ENCODE measurements at regions not wholly inside any gene's neighbourhood (a gene's known extent, or its start where the extent isn't known, plus 50 kb on each side); places are given as distances from the start of the nearest gene placed in this dataset.

DNA sequence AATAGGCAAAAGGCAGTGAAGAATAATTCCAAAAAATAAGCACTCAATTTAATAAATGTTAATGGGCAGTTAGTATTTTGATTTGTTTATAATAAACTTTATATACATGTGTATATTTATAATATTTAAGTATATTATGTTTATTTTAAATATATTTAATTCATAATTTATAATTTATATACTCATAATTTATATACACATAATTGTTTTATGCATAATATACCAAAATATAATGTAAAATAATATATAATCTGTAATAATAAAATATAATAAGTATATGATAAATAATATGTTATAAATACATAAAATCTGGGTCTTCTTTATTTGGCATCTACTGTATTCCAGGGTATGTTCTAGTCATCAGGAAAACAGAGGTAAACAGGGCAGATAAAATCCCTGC, 100.2 kb upstream of the ARID2 start:
- no peaks in the 10 kb centered on the region for H3K9me3 ChIP-seq (ENCODE audit: control insufficient read depth, low read length)
- DNase-seq (ENCODE audit: low read depth) = no peak
- H3K4me1 ChIP-seq (ENCODE audit: control insufficient read depth, insufficient read depth, low read length) = no peaks in the 10 kb centered on the region
- H3K4me3 ChIP-seq (ENCODE audit: low read length) = no peak overlapping the region
- H3K9ac ChIP-seq (ENCODE audit: low read length) = no peak overlapping the region
- no peaks in the 10 kb centered on the region for H3K27me3 ChIP-seq (replicated peaks; ENCODE audit: control insufficient read depth, insufficient read depth, low read length)
- no peaks in the 10 kb centered on the region for H3K36me3 ChIP-seq (ENCODE audit: control insufficient read depth, insufficient read depth, low read length, severe bottlenecking)

DNA sequence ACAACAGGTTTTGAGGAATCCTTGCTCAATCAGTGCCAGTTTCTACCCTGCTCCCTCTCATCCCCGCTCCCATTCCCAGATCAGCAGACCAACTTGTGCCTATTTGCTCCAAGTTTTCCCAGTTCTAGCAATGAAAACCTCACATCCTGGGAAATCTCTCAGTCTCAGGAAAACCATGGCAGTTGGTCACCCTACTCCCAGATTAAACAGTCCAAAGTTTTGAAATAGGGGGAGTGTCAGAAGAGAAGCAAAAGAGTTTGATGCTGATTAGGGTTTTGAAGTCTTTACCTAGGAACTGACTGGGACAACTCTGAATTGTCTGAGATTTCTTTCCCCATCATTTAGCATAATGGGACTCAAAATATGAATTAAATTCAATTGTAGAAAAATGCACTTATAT, 95.8 kb upstream of the ARID2 start:
- no peak for DNase-seq (ENCODE audit: low read depth)
- Histone ChIP-seq H3K36me3 (ENCODE audit: control insufficient read depth, insufficient read depth, low read length, severe bottlenecking) (no peaks in the 10 kb centered on the region), H3K4me3 (ENCODE audit: low read length) (no peak overlapping the region), H3K27me3 (replicated peaks; ENCODE audit: control insufficient read depth, insufficient read depth, low read length) (no peaks in the 10 kb centered on the region), H3K9me3 (ENCODE audit: control insufficient read depth, low read length) (no peaks in the 10 kb centered on the region), H3K4me1 (ENCODE audit: control insufficient read depth, insufficient read depth, low read length) (no peaks in the 10 kb centered on the region), H3K9ac (ENCODE audit: low read length) (no peak overlapping the region)

DNA sequence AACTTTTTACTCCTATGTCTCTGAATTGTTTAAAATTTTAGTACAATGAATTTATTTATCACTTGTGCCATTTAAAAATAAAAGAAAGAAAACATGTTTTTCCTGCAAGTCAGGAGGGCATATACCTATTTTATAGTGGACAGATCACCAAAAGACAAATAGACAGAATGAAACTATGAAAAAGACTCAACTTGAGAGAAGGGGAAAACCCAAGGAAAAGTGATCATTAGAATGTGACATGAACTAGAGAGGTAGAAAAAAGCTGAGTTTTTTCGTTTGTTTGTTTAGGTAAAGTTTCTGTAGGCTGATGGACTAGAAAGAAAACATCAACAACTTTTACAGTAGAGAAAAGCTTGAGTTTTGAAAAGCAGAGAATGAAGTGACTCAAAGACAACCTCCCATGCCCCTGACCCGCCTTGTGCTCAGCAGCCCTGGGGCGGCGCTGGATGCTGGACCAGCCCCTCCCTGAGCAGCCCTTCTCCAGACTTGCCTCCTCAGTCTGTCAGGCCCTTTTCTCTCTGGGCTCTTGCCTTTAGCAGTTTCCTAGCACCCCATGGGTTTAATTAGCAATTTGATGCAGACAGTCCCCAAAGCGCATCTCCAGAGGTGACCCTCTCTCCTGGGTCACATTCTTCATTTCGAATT, 95.1 kb upstream of the ARID2 start:
- Histone ChIP-seq H3K4me1 (ENCODE audit: control insufficient read depth, insufficient read depth, low read length) (no peaks in the 10 kb centered on the region), H3K4me3 (ENCODE audit: low read length) (no peak overlapping the region), H3K36me3 (ENCODE audit: control insufficient read depth, insufficient read depth, low read length, severe bottlenecking) (no peaks in the 10 kb centered on the region), H3K27me3 (replicated peaks; ENCODE audit: control insufficient read depth, insufficient read depth, low read length) (no peaks in the 10 kb centered on the region), H3K9ac (ENCODE audit: low read length) (no peak overlapping the region), H3K9me3 (ENCODE audit: control insufficient read depth, low read length) (no peaks in the 10 kb centered on the region)
- no peak for DNase-seq (ENCODE audit: low read depth)

DNA sequence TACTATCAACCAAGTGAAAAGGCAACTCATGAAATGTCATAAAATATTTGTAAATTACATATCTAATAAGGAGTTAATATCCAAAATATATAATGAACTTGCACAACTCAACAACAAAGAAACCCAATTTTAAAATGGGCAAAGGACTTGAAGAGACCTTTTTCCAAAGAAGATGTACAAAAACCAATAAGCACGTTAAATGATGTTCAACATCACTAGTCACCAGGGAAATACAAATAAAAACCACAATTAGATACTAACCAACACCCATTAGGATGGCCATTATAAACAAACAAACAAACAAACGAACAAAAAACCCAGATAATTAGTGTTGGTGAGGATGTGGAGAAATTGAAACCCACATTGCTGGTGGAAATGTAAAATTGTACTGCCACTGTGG, 92.3 kb upstream of the ARID2 start:
- H3K9ac ChIP-seq (ENCODE audit: low read length) = no peak overlapping the region
- no peaks in the 10 kb centered on the region for H3K27me3 ChIP-seq (replicated peaks; ENCODE audit: control insufficient read depth, insufficient read depth, low read length)
- DNase-seq (ENCODE audit: low read depth) = no peak
- no peak overlapping the region for H3K4me3 ChIP-seq (ENCODE audit: low read length)
- no peaks in the 10 kb centered on the region for H3K4me1 ChIP-seq (ENCODE audit: control insufficient read depth, insufficient read depth, low read length)
- no peaks in the 10 kb centered on the region for H3K9me3 ChIP-seq (ENCODE audit: control insufficient read depth, low read length)
- H3K36me3 ChIP-seq (ENCODE audit: control insufficient read depth, insufficient read depth, low read length, severe bottlenecking) = no peaks in the 10 kb centered on the region

DNA sequence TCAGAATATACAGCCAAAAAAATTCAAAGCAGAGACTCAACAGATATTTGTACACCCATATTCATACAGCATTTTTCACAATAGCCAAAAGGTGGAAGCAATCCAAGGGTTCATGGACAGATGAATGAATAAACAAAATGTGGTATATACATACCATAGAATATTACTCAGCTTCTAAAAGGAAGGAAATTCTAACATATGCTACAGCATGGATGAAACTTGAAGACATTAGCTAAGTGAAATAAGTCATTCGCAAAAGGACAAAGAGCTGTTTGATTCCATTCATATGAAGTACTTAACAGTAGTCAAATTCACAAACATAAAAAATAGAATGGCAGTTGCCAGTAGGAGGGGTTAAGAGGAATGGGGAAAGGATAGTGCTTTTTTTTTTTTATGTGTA, 91.8 kb upstream of the ARID2 start:
- Histone ChIP-seq H3K9me3 (ENCODE audit: control insufficient read depth, low read length) (no peaks in the 10 kb centered on the region), H3K36me3 (ENCODE audit: control insufficient read depth, insufficient read depth, low read length, severe bottlenecking) (no peaks in the 10 kb centered on the region)
- DNase-seq (ENCODE audit: low read depth) = peak; percentile 80

DNA sequence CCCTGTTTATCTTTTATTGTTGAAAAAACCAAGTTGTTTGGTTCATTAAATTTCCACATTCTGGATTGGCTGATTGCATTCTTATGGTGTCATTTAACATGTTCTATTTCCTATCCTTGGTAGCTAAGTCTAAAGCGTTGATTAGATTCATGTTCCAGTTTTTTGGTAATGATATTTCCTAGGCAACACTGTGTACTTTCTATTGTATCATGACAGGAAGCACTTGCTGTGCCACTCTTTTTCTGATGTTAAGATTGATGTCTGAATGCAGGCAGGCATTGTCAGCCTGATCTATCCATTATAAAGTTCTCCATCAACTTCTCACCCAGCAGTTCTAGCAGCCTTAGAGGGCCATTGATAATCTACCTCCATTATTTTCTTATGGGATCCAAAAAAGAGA, 91.1 kb upstream of the ARID2 start:
- no peaks in the 10 kb centered on the region for H3K9me3 ChIP-seq (ENCODE audit: control insufficient read depth, low read length)
- H3K9ac ChIP-seq (ENCODE audit: low read length) = no peak overlapping the region
- H3K4me3 ChIP-seq (ENCODE audit: low read length) = no peak overlapping the region
- no peaks in the 10 kb centered on the region for H3K4me1 ChIP-seq (ENCODE audit: control insufficient read depth, insufficient read depth, low read length)
- H3K36me3 ChIP-seq (ENCODE audit: control insufficient read depth, insufficient read depth, low read length, severe bottlenecking) = no peaks in the 10 kb centered on the region
- DNase-seq (ENCODE audit: low read depth) = no peak
- no peaks in the 10 kb centered on the region for H3K27me3 ChIP-seq (replicated peaks; ENCODE audit: control insufficient read depth, insufficient read depth, low read length)

More for the DNA sequence above, 91.8 kb upstream of the ARID2 start:
- no peaks in the 10 kb centered on the region for H3K4me1 ChIP-seq (ENCODE audit: control insufficient read depth, insufficient read depth, low read length)
- no peaks in the 10 kb centered on the region for H3K27me3 ChIP-seq (replicated peaks; ENCODE audit: control insufficient read depth, insufficient read depth, low read length)
- H3K4me3 ChIP-seq (ENCODE audit: low read length) = no peak overlapping the region
- no peak overlapping the region for H3K9ac ChIP-seq (ENCODE audit: low read length)

DNA sequence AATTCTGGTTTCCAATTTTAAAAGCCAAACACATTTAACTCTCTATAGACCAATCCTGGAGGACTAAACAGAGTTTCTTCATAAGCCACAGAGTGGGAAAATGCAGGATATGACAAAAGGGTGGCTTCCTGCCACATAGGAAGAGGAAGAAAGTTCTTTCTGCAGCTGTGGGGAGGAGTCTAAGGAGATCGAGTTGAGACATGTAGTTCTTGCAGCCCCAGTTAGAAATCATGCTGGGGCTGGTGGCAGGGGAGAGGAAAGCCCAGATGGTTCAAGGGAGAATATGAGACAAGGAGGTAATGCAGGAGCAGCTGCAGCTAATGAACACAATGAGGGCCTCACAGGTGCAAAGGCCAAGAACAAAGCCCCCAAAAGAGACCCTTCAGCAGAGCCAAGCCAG, 85.0 kb upstream of the ARID2 start:
- Histone ChIP-seq H3K4me3 (ENCODE audit: low read length) (no peak overlapping the region), H3K9me3 (ENCODE audit: control insufficient read depth, low read length) (no peaks in the 10 kb centered on the region), H3K27me3 (replicated peaks; ENCODE audit: control insufficient read depth, insufficient read depth, low read length) (no peaks in the 10 kb centered on the region), H3K9ac (ENCODE audit: low read length) (no peak overlapping the region), H3K4me1 (ENCODE audit: control insufficient read depth, insufficient read depth, low read length) (no peaks in the 10 kb centered on the region), H3K36me3 (ENCODE audit: control insufficient read depth, insufficient read depth, low read length, severe bottlenecking) (no peaks in the 10 kb centered on the region)
- peak; percentile 30 for DNase-seq (ENCODE audit: low read depth)

DNA sequence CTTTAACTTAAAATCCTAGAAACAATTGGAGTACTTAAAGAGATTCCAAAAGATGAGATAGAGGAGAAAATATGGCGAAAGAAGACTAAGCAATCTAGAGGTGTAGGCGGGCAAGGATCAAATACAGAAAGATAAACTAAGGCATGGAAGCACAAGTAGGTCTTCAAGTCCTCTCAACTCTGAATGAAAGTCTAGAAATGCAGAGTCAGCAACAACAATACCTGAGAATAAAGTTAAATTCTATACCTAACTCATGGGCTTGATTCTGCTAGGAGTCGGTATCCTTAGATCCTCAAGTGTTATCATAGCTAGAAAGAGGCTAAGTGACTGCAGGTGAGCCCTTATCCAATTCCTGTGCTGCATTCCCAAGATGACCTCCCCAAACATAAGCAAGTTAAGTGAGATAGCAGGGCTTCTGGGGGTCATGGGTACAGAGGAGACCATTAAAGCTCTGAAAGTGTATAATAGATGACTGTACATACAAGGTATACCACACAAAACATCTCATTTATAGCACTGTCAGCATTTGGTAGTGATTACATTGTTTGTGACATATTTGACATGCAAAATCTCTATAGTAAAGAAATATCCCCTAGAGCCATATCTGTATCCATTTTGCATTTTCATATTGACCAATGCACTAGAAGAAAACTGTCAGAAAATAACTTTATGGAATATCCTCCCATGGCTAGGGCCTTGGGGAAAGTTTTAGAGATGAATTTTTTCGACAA, 82.5 kb upstream of the ARID2 start:
- H3K4me1 ChIP-seq (ENCODE audit: control insufficient read depth, insufficient read depth, low read length) = no peaks in the 10 kb centered on the region
- no peak for DNase-seq (ENCODE audit: low read depth)
- H3K4me3 ChIP-seq (ENCODE audit: low read length) = no peak overlapping the region
- H3K36me3 ChIP-seq (ENCODE audit: control insufficient read depth, insufficient read depth, low read length, severe bottlenecking) = no peaks in the 10 kb centered on the region
- no peaks in the 10 kb centered on the region for H3K9me3 ChIP-seq (ENCODE audit: control insufficient read depth, low read length)
- H3K27me3 ChIP-seq (replicated peaks; ENCODE audit: control insufficient read depth, insufficient read depth, low read length) = no peaks in the 10 kb centered on the region
- no peak overlapping the region for H3K9ac ChIP-seq (ENCODE audit: low read length)

DNA sequence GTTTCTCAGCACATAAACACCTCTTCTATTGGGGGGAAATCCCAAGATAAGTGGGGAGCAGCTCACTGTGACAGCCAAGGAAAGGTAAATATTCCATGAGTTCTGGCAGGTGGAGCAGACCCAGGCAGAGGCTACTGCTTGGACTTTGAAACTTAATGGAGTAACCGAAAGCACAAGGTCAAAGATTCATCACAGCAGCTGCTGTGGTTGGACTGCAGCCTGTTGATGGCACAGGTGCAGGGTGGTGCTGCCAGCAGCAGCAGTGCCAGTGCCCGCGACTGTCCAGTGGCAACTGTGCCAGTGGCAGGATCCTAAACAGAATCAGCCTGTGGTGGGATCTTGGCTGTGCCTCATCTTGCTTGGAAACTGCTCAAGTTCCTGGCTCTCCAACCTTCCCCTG, 81.4 kb upstream of the ARID2 start:
- no peak overlapping the region for H3K4me3 ChIP-seq (ENCODE audit: low read length)
- H3K9me3 ChIP-seq (ENCODE audit: control insufficient read depth, low read length) = no peaks in the 10 kb centered on the region
- no peak overlapping the region for H3K9ac ChIP-seq (ENCODE audit: low read length)
- H3K36me3 ChIP-seq (ENCODE audit: control insufficient read depth, insufficient read depth, low read length, severe bottlenecking) = no peaks in the 10 kb centered on the region
- no peak for DNase-seq (ENCODE audit: low read depth)
- no peaks in the 10 kb centered on the region for H3K4me1 ChIP-seq (ENCODE audit: control insufficient read depth, insufficient read depth, low read length)
- H3K27me3 ChIP-seq (replicated peaks; ENCODE audit: control insufficient read depth, insufficient read depth, low read length) = no peaks in the 10 kb centered on the region

DNA sequence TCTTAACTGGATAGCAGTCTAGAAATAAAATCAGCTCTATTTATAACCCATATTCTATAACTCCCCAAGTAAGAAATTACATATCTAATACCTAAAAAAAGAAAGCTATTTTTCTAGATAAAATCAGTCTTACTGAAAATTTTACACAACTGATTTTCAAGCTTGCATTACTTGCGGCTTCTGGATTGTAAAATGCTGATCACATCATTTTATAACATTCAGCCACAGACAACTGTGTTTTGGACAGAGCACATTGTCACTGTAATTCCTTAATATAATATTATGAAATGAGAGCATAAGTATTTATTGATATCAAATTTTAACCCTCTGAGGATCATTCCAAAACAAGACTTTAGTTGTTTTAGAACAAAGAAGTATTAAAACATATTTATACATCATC, 78.5 kb upstream of the ARID2 start:
- no peak overlapping the region for H3K4me3 ChIP-seq (ENCODE audit: low read length)
- DNase-seq (ENCODE audit: low read depth) = no peak
- H3K36me3 ChIP-seq (ENCODE audit: control insufficient read depth, insufficient read depth, low read length, severe bottlenecking) = no peaks in the 10 kb centered on the region
- H3K27me3 ChIP-seq (replicated peaks; ENCODE audit: control insufficient read depth, insufficient read depth, low read length) = no peaks in the 10 kb centered on the region
- H3K4me1 ChIP-seq (ENCODE audit: control insufficient read depth, insufficient read depth, low read length) = no peaks in the 10 kb centered on the region
- no peaks in the 10 kb centered on the region for H3K9me3 ChIP-seq (ENCODE audit: control insufficient read depth, low read length)
- no peak overlapping the region for H3K9ac ChIP-seq (ENCODE audit: low read length)

DNA sequence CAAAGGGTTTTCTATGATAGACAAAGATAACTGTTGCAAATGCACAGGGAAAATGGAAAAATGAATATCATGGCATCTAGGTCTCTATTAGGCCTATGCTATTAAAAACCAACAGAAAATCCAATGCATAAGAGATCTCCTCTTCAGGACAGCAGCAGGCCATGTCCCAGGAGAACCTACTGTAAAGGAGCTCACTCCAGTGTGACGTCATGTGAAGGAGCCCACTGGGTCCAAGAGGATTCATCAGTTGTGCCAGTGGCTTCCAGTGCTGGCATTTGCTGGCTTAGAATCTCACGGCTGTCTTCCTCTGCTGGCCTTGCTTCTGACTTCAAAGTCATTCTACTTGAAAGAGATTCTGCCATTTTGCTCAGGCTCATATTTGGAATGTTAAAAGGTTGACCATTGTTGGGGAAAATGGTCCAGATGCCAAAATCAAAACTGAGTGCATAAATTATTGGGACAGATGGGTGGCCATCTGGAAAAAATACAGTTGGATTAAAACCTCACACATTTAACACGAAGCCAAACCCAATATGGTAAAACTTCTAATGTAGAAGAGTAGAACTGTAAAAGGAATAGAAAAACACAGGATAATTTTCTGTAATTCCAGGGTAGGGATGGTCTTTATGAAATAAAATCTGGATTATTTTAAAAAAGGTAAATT, 75.4 kb upstream of the ARID2 start:
- H3K9ac ChIP-seq (ENCODE audit: low read length) = no peak overlapping the region
- no peaks in the 10 kb centered on the region for H3K4me1 ChIP-seq (ENCODE audit: control insufficient read depth, insufficient read depth, low read length)
- H3K27me3 ChIP-seq (replicated peaks; ENCODE audit: control insufficient read depth, insufficient read depth, low read length) = no peaks in the 10 kb centered on the region
- H3K9me3 ChIP-seq (ENCODE audit: control insufficient read depth, low read length) = no peaks in the 10 kb centered on the region
- DNase-seq (ENCODE audit: low read depth) = no peak
- H3K4me3 ChIP-seq (ENCODE audit: low read length) = no peak overlapping the region
- no peaks in the 10 kb centered on the region for H3K36me3 ChIP-seq (ENCODE audit: control insufficient read depth, insufficient read depth, low read length, severe bottlenecking)
